ENCODE measurements at regions not wholly inside any gene's neighbourhood (a gene's known extent, or its start where the extent isn't known, plus 50 kb on each side); places are given as distances from the start of the nearest gene placed in this dataset.

GRCh38 chr17:69788957-69789356 is 286.1 kb upstream of the KCNJ16 start:
- TF ChIP-seq CTCF (IDR thresholded peaks at IDR 0.05; ENCODE audit: insufficient read depth, low read depth, low read length) (no peak), EZH2 (IDR thresholded peaks at IDR 0.05; ENCODE audit: insufficient read depth, low read length) (no peak)

All from astrocyte (in vitro differentiated cells and primary cell).